Lung (tissue), 11 donors: ENCODE measurements at regions not wholly inside any gene's neighbourhood (a gene's known extent, or its start where the extent isn't known, plus 50 kb on each side); places are given as distances from the start of the nearest gene placed in this dataset.

Source experiments
- ATAC-seq: fragments of 200-7000 bp; cut with Tn5 transposase; one replicate; pipeline ENCODE4 v1.9.1; 2020; ENCODE audit warnings: moderate number of reproducible peaks; ENCODE audit not compliant: insufficient read depth, low FRiP score
- DNase-seq, 3 donors: peaks; one replicate each; pipeline ENCODE4 v3.0.0-alpha.2; 2013 to 2017
- H3K27ac ChIP-seq, 2 donors: one replicate each; pipeline ENCODE4 v1.5.1; 2013; ENCODE audit warnings: mild to moderate bottlenecking in 2 of 2, moderate library complexity in 2 of 2, control low read depth in 1 of 2, inconsistent platforms in 1 of 2, low read depth in 1 of 2, low read length in 1 of 2
- H3K27me3 ChIP-seq, 3 donors: one replicate each; pipeline ENCODE4 v1.5.1; 2013; ENCODE audit warnings: low read length in 2 of 3; ENCODE audit not compliant: control insufficient read depth in 3 of 3, insufficient read depth in 3 of 3
- H3K36me3 ChIP-seq, 4 donors: one replicate each; pipeline ENCODE4 v1.5.1; 2013; ENCODE audit warnings: low read length in 4 of 4, mild to moderate bottlenecking in 1 of 4, moderate library complexity in 1 of 4; ENCODE audit not compliant: control insufficient read depth in 4 of 4, insufficient read depth in 4 of 4
- H3K4me1 ChIP-seq, 5 donors: one replicate each; pipeline ENCODE4 v1.5.1; 2013; ENCODE audit warnings: low read length in 5 of 5, mild to moderate bottlenecking in 2 of 5, moderate library complexity in 1 of 5; ENCODE audit not compliant: control insufficient read depth in 5 of 5, insufficient read depth in 5 of 5
- H3K4me3 ChIP-seq: one replicate; pipeline ENCODE4 v1.5.1; 2013; ENCODE audit warnings: mild to moderate bottlenecking, control low read depth, moderate library complexity
- H3K9ac ChIP-seq, 2 donors: one replicate each; pipeline ENCODE4 v1.5.1; 2013; ENCODE audit warnings: low read length in 2 of 2, control low read depth in 1 of 2; ENCODE audit not compliant: insufficient read depth in 1 of 2
- H3K9me3 ChIP-seq, 4 donors: one replicate each; pipeline ENCODE4 v1.5.1; 2013; ENCODE audit warnings: low read length in 3 of 4, mild to moderate bottlenecking in 1 of 4, moderate library complexity in 1 of 4; ENCODE audit not compliant: control insufficient read depth in 4 of 4, insufficient read depth in 3 of 4
- WGBS, 2 donors: extraction: QIAGEN DNeasy Blood & Tissue Kit; methylation state at CpG; one replicate each; pipeline ENCODE4 v1.1.7; 2013; 5-methylcytosine and 5-hydroxymethylcytosine counted together
- TF ChIP-seq, protein P1 (sequence below): IDR thresholded peaks from 2 replicates; pipeline ENCODE4 v1.5.1; 2012; ENCODE audit warnings: mild to moderate bottlenecking; ENCODE audit errors: control extremely low read depth, extremely low read depth
- donor health status: control.
- donor health status: control.
- donor health status: Bipolar disorder and iron deficiency.
- donor health status: healthy.
- donor health status: DM: yes; HTN: yes; CAD: no.

DNA sequence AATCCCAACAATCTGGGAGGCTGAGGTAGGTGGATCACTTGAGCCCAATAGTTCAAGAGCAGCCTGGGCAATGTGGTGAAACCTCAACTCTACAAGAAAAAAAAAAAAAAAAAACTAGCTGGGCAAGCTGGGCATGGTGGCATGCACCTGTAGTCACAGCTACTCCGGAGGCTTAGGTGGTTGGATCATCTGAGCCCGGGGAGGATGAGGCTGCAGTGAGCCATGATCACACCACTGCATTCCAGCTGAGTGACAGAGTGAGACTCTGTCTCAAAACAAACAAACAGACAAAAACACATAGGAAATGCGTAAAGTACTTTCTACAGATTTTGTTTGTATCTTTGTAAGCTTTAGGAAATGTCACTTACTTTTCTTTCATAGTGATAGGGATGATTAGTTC, 307.2 kb upstream of the NR3C2 start:
- H3K27ac ChIP-seq = no peak overlapping the region
- 88% methylated on average over 3 of the region's 3 CpGs for WGBS, 2 donors
- H3K9ac ChIP-seq = no peak overlapping the region
- TF ChIP-seq, protein P1, sequence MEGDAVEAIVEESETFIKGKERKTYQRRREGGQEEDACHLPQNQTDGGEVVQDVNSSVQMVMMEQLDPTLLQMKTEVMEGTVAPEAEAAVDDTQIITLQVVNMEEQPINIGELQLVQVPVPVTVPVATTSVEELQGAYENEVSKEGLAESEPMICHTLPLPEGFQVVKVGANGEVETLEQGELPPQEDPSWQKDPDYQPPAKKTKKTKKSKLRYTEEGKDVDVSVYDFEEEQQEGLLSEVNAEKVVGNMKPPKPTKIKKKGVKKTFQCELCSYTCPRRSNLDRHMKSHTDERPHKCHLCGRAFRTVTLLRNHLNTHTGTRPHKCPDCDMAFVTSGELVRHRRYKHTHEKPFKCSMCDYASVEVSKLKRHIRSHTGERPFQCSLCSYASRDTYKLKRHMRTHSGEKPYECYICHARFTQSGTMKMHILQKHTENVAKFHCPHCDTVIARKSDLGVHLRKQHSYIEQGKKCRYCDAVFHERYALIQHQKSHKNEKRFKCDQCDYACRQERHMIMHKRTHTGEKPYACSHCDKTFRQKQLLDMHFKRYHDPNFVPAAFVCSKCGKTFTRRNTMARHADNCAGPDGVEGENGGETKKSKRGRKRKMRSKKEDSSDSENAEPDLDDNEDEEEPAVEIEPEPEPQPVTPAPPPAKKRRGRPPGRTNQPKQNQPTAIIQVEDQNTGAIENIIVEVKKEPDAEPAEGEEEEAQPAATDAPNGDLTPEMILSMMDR = no peak
- H3K9me3 ChIP-seq = no peaks in the 10 kb centered on the region
- DNase-seq (no peak), ATAC-seq (no peak)
- no peaks in the 10 kb centered on the region for H3K27me3 ChIP-seq
- no peaks in the 10 kb centered on the region for H3K36me3 ChIP-seq
- H3K4me1 ChIP-seq = no peaks in the 10 kb centered on the region
- H3K4me3 ChIP-seq = no peak overlapping the region

DNA sequence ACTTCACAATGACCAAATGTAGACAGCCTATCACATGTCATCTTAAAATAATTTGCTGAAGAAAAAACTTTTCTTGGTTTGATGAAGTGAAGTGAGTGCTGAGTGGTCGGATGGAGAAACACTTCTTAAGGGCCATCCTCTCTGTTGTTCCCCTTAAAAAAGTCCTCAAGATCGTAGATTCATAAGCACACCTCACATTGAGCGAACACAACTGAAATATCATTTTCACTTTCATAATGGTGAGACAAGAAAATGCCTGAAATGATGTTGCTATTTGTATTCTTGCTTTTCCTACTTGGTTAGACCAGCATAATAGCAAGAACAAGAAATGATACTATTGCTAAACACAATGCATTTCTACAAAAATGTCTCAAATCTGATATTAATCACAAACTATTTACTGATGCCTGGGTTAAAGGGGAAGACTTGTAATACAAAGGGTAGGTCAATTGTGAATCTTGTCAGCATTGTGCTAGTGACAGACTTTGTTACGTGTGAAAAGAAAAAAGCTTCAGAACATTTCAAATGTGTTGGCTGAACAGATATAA, 305.6 kb upstream of the NR3C2 start:
- H3K27ac ChIP-seq = no peak overlapping the region
- ATAC-seq (no peak), DNase-seq (no peak)
- H3K27me3 ChIP-seq = no peaks in the 10 kb centered on the region
- TF ChIP-seq, protein P1 = no peak
- no peaks in the 10 kb centered on the region for H3K36me3 ChIP-seq
- no peaks in the 10 kb centered on the region for H3K9me3 ChIP-seq
- no peak overlapping the region for H3K9ac ChIP-seq
- H3K4me1 ChIP-seq = no peaks in the 10 kb centered on the region
- H3K4me3 ChIP-seq = no peak overlapping the region
- 50 to 65% methylated on average over 4 of the region's 4 CpGs for WGBS, 2 donors

DNA sequence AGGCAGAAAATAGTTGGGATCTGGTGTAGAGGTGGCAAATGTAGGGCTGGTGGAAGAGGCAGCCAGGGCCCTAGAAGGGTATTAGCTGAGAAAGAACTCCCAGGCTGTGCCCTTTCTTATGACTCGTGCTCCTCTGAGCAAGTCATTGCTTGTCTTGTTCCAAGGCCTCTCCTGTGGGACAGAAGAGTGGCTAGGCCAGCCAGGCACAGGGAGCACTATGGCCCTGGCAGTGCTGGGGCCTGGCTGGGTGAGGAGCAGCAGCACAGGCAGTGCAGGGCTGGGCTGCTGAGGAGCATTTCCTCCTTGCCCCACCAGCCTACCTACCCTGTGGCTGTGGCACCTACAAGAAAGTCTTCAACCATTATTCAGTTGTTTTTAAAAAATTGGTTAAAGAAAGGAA, 298.5 kb upstream of the NR3C2 start:
- no peak for ATAC-seq
- Histone ChIP-seq H3K9ac (no peak overlapping the region), H3K9me3 (peaks cover 0 to 3% (median 0%) of the 10 kb centered on the region in 4 donors), H3K27me3 (no peaks in the 10 kb centered on the region), H3K27ac (no peak overlapping the region), H3K4me3 (no peak overlapping the region), H3K36me3 (no peaks in the 10 kb centered on the region), H3K4me1 (no peaks in the 10 kb centered on the region)
- TF ChIP-seq, protein P1 = no peak
- 63 to 87% methylated on average over 1 of the region's 1 CpG for WGBS, 2 donors
- DNase-seq = no peak
